HEK293T (cell line): ENCODE measurements at regions not wholly inside any gene's neighbourhood (a gene's known extent, or its start where the extent isn't known, plus 50 kb on each side); places are given as distances from the start of the nearest gene placed in this dataset.

Source experiments
- ARNT ChIP-seq: fragments of 450-650 bp; IDR thresholded peaks from 2 replicates; pipeline ENCODE4 v1.6.1; 2017; ENCODE audit warnings: mild to moderate bottlenecking
- BHLHE40 ChIP-seq: fragments of 450-650 bp; IDR thresholded peaks from 2 replicates; pipeline ENCODE4 v1.6.1; 2016; ENCODE audit warnings: mild to moderate bottlenecking, moderate library complexity, borderline replicate concordance
- CTBP1 ChIP-seq: fragments of 450-650 bp; IDR thresholded peaks from 2 replicates; pipeline ENCODE4 v1.6.1; 2016; ENCODE audit warnings: borderline replicate concordance
- FOXK2 ChIP-seq: fragments of 450-650 bp; IDR thresholded peaks from 2 replicates; pipeline ENCODE4 v1.6.1; 2016; ENCODE audit warnings: mild to moderate bottlenecking
- L3MBTL2 ChIP-seq: fragments of 450-650 bp; conservative IDR thresholded peaks from 2 replicates; pipeline ENCODE4 v1.6.1; 2016; ENCODE audit warnings: mild to moderate bottlenecking
- SP1 ChIP-seq: fragments of 450-650 bp; IDR thresholded peaks from 2 replicates; pipeline ENCODE4 v1.6.1; 2017
- SUZ12 ChIP-seq: fragments of 450-650 bp; IDR thresholded peaks from 2 replicates; pipeline ENCODE4 v1.6.1; 2016; ENCODE audit warnings: mild to moderate bottlenecking
- TARDBP ChIP-seq: fragments of 450-650 bp; IDR thresholded peaks from 2 replicates; pipeline ENCODE4 v1.6.1; 2016

DNA sequence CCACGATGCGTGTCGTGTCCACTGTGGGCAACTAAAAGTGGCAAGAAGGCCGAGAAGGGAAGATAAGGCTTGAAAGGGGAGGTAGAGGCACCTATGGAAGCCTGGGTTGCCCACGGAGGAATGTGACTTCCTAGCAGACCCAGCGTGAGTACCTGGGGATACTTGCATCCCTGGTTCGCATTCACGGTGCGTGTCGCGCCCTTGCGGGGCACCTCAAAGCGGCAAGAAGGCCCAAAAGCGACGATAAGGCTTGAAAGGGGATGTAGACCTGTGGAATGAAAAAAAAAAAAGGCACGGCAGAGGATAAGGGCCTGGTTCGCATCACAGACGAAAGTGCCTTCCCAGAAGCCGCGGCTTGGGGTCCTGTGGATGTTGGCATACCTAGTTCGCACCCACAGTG, 282.9 kb downstream of the ALG10 start:
- TF ChIP-seq ARNT (no peak), TARDBP (no peak), L3MBTL2 (no peak), SP1 (no peak), FOXK2 (no peak), SUZ12 (no peak), CTBP1 (no peak), BHLHE40 (no peak)
